GM23338 (cell line): ENCODE measurements at regions not wholly inside any gene's neighbourhood (a gene's known extent, or its start where the extent isn't known, plus 50 kb on each side); places are given as distances from the start of the nearest gene placed in this dataset.

ENCODE experiments used
- ATAC-seq: fragments of 200-7000 bp; cut with Tn5 transposase; 3 replicates; pipeline ENCODE4 v1.9.1; 2020
- DNase-seq: peaks from one replicate; pipeline ENCODE4 v3.0.0-alpha.2; 2015; ENCODE audit warnings: low spot score
- H2AFZ ChIP-seq: fragments of 200-600 bp; sonication (generic); 2 replicates; pipeline ENCODE4 v1.8.0; 2016; ENCODE audit warnings: antibody characterized with exemption, mild to moderate bottlenecking, moderate library complexity
- H3F3A ChIP-seq: fragments of 200-600 bp; sonication (generic); replicated peaks from 2 replicates; pipeline ENCODE4 v1.8.0; 2017; ENCODE audit warnings: antibody characterized with exemption, mixed run types, low read depth
- H3K27ac ChIP-seq: fragments of 200-600 bp; sonication (generic); 2 replicates; pipeline ENCODE4 v1.6.1; 2016; ENCODE audit warnings: low read depth
- H3K27me3 ChIP-seq: fragments of 200-600 bp; sonication (generic); 2 replicates; pipeline ENCODE4 v1.8.0; 2016; ENCODE audit warnings: mild to moderate bottlenecking, mixed run types, moderate library complexity; ENCODE audit not compliant: insufficient read depth
- H3K36me3 ChIP-seq: fragments of 200-600 bp; sonication (generic); 2 replicates; pipeline ENCODE4 v1.8.0; 2016; ENCODE audit warnings: mild to moderate bottlenecking; ENCODE audit not compliant: insufficient read depth
- H3K4me1 ChIP-seq: fragments of 200-600 bp; sonication (generic); 2 replicates; pipeline ENCODE4 v1.8.0; 2016; ENCODE audit warnings: mild to moderate bottlenecking, moderate library complexity; ENCODE audit not compliant: insufficient read depth
- H3K4me2 ChIP-seq: fragments of 200-600 bp; sonication (generic); 2 replicates; pipeline ENCODE4 v1.7.1; 2017; ENCODE audit warnings: mixed run types
- H3K4me3 ChIP-seq: fragments of 200-600 bp; sonication (generic); 2 replicates; pipeline ENCODE4 v1.6.1; 2016; ENCODE audit warnings: mixed run types
- H3K79me2 ChIP-seq: fragments of 200-600 bp; sonication (generic); replicated peaks from 2 replicates; pipeline ENCODE4 v1.8.0; 2017; ENCODE audit warnings: mild to moderate bottlenecking; ENCODE audit not compliant: insufficient read depth
- H3K9me2 ChIP-seq: fragments of 200-600 bp; sonication (generic); 2 replicates; pipeline ENCODE4 v1.8.0; 2017; ENCODE audit not compliant: insufficient read depth
- H4K20me1 ChIP-seq: fragments of 200-600 bp; sonication (generic); replicated peaks from 2 replicates; pipeline ENCODE4 v1.8.0; 2017; ENCODE audit warnings: mild to moderate bottlenecking; ENCODE audit not compliant: insufficient read depth
- H3K27ac Mint-ChIP-seq: 2 replicates; pipeline ENCODE4 v1.8.0; 2020; ENCODE audit warnings: inconsistent platforms, mild to moderate bottlenecking, moderate library complexity, mixed read lengths
- H3K27me3 Mint-ChIP-seq: 3 replicates; pipeline ENCODE4 v1.8.0; 2022; ENCODE audit warnings: low read depth, mild to moderate bottlenecking, moderate library complexity, mixed read lengths, inconsistent platforms; ENCODE audit not compliant: insufficient read depth, poor library complexity
- H3K36me3 Mint-ChIP-seq: 3 replicates; pipeline ENCODE4 v1.8.0; 2021; ENCODE audit warnings: low read depth, mild to moderate bottlenecking, inconsistent platforms, moderate library complexity, mixed read lengths
- H3K4me1 Mint-ChIP-seq: 3 replicates; pipeline ENCODE4 v1.8.0; 2020; ENCODE audit warnings: mild to moderate bottlenecking, inconsistent platforms, mixed read lengths
- H3K4me3 Mint-ChIP-seq: 3 replicates; pipeline ENCODE4 v1.8.0; 2021; ENCODE audit warnings: moderate library complexity, mild to moderate bottlenecking, inconsistent platforms, mixed read lengths
- H3K9me3 Mint-ChIP-seq: 3 replicates; pipeline ENCODE4 v1.8.0; 2020; ENCODE audit warnings: moderate library complexity, mild to moderate bottlenecking, inconsistent platforms, mixed read lengths
- CREB1 ChIP-seq: fragments of 250-450 bp; sonication (Bioruptor Pico); IDR thresholded peaks from 2 replicates; pipeline ENCODE4 v1.5.0; 2020; ENCODE audit warnings: low read depth, mild to moderate bottlenecking, moderate library complexity
- EZH2 ChIP-seq: fragments of 200-600 bp; sonication (generic); IDR thresholded peaks from one replicate; pipeline ENCODE4 v1.8.0; 2017; ENCODE audit warnings: antibody characterized with exemption, mild to moderate bottlenecking, low read depth; ENCODE audit not compliant: unreplicated experiment
- EZH2phosphoT487 ChIP-seq: fragments of 200-600 bp; sonication (generic); IDR thresholded peaks from one replicate; pipeline ENCODE4 v1.8.1; 2018; ENCODE audit warnings: antibody characterized with exemption; ENCODE audit not compliant: unreplicated experiment
- JUNB ChIP-seq: IDR thresholded peaks from one replicate; pipeline ENCODE4 v1.6.1; 2016; ENCODE audit warnings: antibody characterized with exemption; ENCODE audit not compliant: unreplicated experiment
- NANOG ChIP-seq: IDR thresholded peaks from 2 replicates; pipeline ENCODE4 v1.6.1; 2016; ENCODE audit warnings: antibody characterized with exemption, borderline replicate concordance
- POLR2AphosphoS5 ChIP-seq: IDR thresholded peaks from 2 replicates; pipeline ENCODE4 v1.6.1; 2016; ENCODE audit warnings: antibody characterized with exemption, low read depth
- ZNF114 ChIP-seq: fragments of 250-450 bp; sonication (Bioruptor Pico); IDR thresholded peaks from 2 replicates; pipeline ENCODE4 v1.5.0; 2020; ENCODE audit warnings: mild to moderate bottlenecking, moderate library complexity
- ZNF331 ChIP-seq: fragments of 250-450 bp; sonication (Bioruptor Pico); IDR thresholded peaks from 2 replicates; pipeline ENCODE4 v1.5.0; 2020; ENCODE audit warnings: low read depth, mild to moderate bottlenecking, moderate library complexity
- TF ChIP-seq, protein P1 (sequence below), 2 experiments: fragments of 200-600 bp in 1 of 2; sonication (generic) in 1 of 2; conservative IDR thresholded peaks; 2 replicates each; pipeline versions ENCODE4 v1.5.1 to v1.6.1; 2016 to 2017; ENCODE audit warnings: antibody characterized with exemption in 2 of 2, low read depth in 2 of 2, mild to moderate bottlenecking in 2 of 2, moderate library complexity in 1 of 2
- TF ChIP-seq, protein P2 (sequence below): IDR thresholded peaks from one replicate; pipeline ENCODE4 v1.6.1; 2018; ENCODE audit warnings: antibody characterized with exemption; ENCODE audit not compliant: unreplicated experiment

DNA sequence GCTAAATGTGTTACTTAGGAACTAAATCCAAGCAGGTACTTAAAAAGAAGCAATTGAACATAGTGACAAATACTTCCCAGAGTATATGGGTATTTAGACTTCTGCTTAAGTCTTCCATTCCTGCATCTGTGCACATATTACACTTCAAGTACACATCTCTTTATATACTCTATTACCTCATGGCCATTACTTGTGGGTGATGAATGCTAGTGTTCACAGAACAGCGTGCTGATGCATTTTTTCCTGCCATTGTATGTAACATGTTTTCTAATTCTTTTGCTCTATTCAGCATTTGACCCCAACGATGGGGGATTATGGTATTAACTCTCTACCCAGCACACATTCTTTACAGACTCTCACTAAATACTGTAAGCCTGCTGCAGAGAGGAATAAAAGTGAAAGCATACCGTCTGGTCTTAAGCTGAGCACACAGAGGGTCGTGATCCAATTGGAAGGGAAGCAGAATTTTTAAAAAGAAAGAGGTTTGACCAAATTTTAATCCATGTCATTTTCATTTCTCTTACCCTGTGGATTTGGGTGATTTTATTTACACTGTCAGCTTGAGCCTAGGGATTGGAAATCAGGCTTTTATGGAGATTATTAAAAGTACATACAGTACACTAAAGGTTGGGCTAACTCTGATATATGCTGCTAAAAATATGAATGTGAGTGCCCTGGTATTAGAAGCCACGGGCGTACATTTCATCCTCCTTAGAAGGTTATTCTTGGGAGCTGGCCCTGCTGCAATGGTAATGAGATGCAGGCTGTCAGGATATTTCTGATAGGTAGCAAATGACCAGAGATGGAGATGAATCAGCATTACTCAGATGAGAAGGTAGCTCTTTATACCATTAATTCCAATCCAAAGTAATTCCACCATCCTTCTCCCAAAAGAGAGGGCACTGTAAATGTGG lies 95.5 kb upstream of the PROX1 start:
- TF ChIP-seq ZNF331 (CRISPR knock-in tag) (no peak), EZH2 (no peak), ZNF114 (CRISPR knock-in tag) (no peak), EZH2phosphoT487 (no peak), JUNB (no peak), NANOG (no peak)
- TF ChIP-seq, protein P1, sequence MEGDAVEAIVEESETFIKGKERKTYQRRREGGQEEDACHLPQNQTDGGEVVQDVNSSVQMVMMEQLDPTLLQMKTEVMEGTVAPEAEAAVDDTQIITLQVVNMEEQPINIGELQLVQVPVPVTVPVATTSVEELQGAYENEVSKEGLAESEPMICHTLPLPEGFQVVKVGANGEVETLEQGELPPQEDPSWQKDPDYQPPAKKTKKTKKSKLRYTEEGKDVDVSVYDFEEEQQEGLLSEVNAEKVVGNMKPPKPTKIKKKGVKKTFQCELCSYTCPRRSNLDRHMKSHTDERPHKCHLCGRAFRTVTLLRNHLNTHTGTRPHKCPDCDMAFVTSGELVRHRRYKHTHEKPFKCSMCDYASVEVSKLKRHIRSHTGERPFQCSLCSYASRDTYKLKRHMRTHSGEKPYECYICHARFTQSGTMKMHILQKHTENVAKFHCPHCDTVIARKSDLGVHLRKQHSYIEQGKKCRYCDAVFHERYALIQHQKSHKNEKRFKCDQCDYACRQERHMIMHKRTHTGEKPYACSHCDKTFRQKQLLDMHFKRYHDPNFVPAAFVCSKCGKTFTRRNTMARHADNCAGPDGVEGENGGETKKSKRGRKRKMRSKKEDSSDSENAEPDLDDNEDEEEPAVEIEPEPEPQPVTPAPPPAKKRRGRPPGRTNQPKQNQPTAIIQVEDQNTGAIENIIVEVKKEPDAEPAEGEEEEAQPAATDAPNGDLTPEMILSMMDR (conservative IDR thresholded peaks at IDR 0.05; ENCODE audit: low read depth in 2 of 2): no peak
- TF ChIP-seq, protein P2, sequence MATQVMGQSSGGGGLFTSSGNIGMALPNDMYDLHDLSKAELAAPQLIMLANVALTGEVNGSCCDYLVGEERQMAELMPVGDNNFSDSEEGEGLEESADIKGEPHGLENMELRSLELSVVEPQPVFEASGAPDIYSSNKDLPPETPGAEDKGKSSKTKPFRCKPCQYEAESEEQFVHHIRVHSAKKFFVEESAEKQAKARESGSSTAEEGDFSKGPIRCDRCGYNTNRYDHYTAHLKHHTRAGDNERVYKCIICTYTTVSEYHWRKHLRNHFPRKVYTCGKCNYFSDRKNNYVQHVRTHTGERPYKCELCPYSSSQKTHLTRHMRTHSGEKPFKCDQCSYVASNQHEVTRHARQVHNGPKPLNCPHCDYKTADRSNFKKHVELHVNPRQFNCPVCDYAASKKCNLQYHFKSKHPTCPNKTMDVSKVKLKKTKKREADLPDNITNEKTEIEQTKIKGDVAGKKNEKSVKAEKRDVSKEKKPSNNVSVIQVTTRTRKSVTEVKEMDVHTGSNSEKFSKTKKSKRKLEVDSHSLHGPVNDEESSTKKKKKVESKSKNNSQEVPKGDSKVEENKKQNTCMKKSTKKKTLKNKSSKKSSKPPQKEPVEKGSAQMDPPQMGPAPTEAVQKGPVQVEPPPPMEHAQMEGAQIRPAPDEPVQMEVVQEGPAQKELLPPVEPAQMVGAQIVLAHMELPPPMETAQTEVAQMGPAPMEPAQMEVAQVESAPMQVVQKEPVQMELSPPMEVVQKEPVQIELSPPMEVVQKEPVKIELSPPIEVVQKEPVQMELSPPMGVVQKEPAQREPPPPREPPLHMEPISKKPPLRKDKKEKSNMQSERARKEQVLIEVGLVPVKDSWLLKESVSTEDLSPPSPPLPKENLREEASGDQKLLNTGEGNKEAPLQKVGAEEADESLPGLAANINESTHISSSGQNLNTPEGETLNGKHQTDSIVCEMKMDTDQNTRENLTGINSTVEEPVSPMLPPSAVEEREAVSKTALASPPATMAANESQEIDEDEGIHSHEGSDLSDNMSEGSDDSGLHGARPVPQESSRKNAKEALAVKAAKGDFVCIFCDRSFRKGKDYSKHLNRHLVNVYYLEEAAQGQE: no peak
- ATAC-seq (no peak), DNase-seq (no peak)
- no peak overlapping the region for H3K4me3 ChIP-seq
- Mint-ChIP-seq H3K27me3 (no peaks in the 10 kb centered on the region), H3K9me3 (no peaks in the 10 kb centered on the region; the same call in 2 of the 3 replicates), H3K4me3 (no peak overlapping the region), H3K4me1 (no peaks in the 10 kb centered on the region), H3K27ac (no peak overlapping the region), H3K36me3 (no peaks in the 10 kb centered on the region)
- no peaks in the 10 kb centered on the region for H3F3A ChIP-seq
- no peak overlapping the region for H2AFZ ChIP-seq
- no peaks in the 10 kb centered on the region for H3K36me3 ChIP-seq
- no peak overlapping the region for H3K4me2 ChIP-seq
- H3K79me2 ChIP-seq: no peaks in the 10 kb centered on the region
- H4K20me1 ChIP-seq: no peaks in the 10 kb centered on the region
- no peaks in the 10 kb centered on the region for H3K27me3 ChIP-seq
- no peaks in the 10 kb centered on the region for H3K4me1 ChIP-seq
- H3K27ac ChIP-seq: no peak overlapping the region
- H3K9me2 ChIP-seq: peaks cover 6% of the 10 kb centered on the region; the same call in 1 of the 2 replicates

- no peak overlapping the region for H3K4me3 Mint-ChIP-seq
- H3K4me1 Mint-ChIP-seq: peaks cover 2% of the 10 kb centered on the region; the same call in 1 of the 3 replicates
- H3K4me2 ChIP-seq: no peak overlapping the region
- H3K27ac ChIP-seq: no peak overlapping the region
- DNase-seq: no peak
- peaks cover 9% of the 10 kb centered on the region; the same call in 1 of the 2 replicates for H3K9me2 ChIP-seq
- no peaks in the 10 kb centered on the region for H3F3A ChIP-seq
- no peaks in the 10 kb centered on the region for H3K4me1 ChIP-seq
- H4K20me1 ChIP-seq: no peaks in the 10 kb centered on the region
- no peaks in the 10 kb centered on the region for H3K27me3 Mint-ChIP-seq
- ATAC-seq: no peak
- no peaks in the 10 kb centered on the region for H3K79me2 ChIP-seq
- no peaks in the 10 kb centered on the region for H3K36me3 ChIP-seq
- H3K9me3 Mint-ChIP-seq: no peaks in the 10 kb centered on the region; the same call in 2 of the 3 replicates
- no peak overlapping the region for H3K4me3 ChIP-seq
- H3K27ac Mint-ChIP-seq: no peak overlapping the region
- H3K36me3 Mint-ChIP-seq: no peaks in the 10 kb centered on the region
- H2AFZ ChIP-seq: no peak overlapping the region
- no peaks in the 10 kb centered on the region for H3K27me3 ChIP-seq
- no peak for TF ChIP-seq CREB1 (CRISPR knock-in tag)
- TF ChIP-seq NANOG: no peak
- TF ChIP-seq, protein P2: no peak
- no peak for TF ChIP-seq JUNB
- no peak for TF ChIP-seq EZH2
- no peak for TF ChIP-seq ZNF114 (CRISPR knock-in tag)
- TF ChIP-seq POLR2AphosphoS5: no peak
These were observed 89.1 kb upstream of the PROX1 start for GRCh38 chr1:213898684-213899083.
